Fibroblast of villous mesenchyme (primary cell): ENCODE measurements at regions not wholly inside any gene's neighbourhood (a gene's known extent, or its start where the extent isn't known, plus 50 kb on each side); places are given as distances from the start of the nearest gene placed in this dataset.

Experiments used
- DNase-seq: peaks from one replicate; pipeline ENCODE4 v3.0.0-alpha.2; 2010; ENCODE audit warnings: low read depth
- H3K4me3 ChIP-seq: 2 replicates; pipeline ENCODE4 v1.5.1; 2011; ENCODE audit warnings: low read depth, mild to moderate bottlenecking, low read length
- CTCF ChIP-seq: IDR thresholded peaks from 2 replicates; pipeline ENCODE4 v1.5.1; 2012; ENCODE audit warnings: low read depth, mild to moderate bottlenecking, low read length; ENCODE audit not compliant: insufficient read depth

- DNase-seq = no peak
- no peak for TF ChIP-seq CTCF
- H3K4me3 ChIP-seq = no peak overlapping the region
Observed at GRCh38 chrX:39667191-39667590, 430.6 kb downstream of the BCOR start.

- no peak for TF ChIP-seq CTCF
- no peak overlapping the region for H3K4me3 ChIP-seq
- DNase-seq = no peak
Observed at GRCh38 chrX:39667736-39668482, 429.8 kb downstream of the BCOR start.

GRCh38 chrX:39669668-39670067 lies 428.1 kb downstream of the BCOR start:
- no peak for TF ChIP-seq CTCF
- DNase-seq = no peak
- H3K4me3 ChIP-seq = no peak overlapping the region

- no peak overlapping the region for H3K4me3 ChIP-seq
- DNase-seq = no peak
- TF ChIP-seq CTCF = no peak
Observed at GRCh38 chrX:39670281-39670680, 427.5 kb downstream of the BCOR start.

- TF ChIP-seq CTCF = no peak
- no peak for DNase-seq
- H3K4me3 ChIP-seq = no peak overlapping the region
Observed at GRCh38 chrX:39672405-39672804, 425.4 kb downstream of the BCOR start.

GRCh38 chrX:39674490-39675161 lies 423.1 kb downstream of the BCOR start:
- no peak overlapping the region for H3K4me3 ChIP-seq
- no peak for TF ChIP-seq CTCF
- DNase-seq = no peak

- DNase-seq = no peak
- H3K4me3 ChIP-seq = no peak overlapping the region
- no peak for TF ChIP-seq CTCF
Observed at GRCh38 chrX:39675162-39675553, 422.6 kb downstream of the BCOR start.
